Activated effector memory CD4-positive, alpha-beta T cell treated with Interleukin-2 at 50 U/mL for 16 hours (primary cell): ENCODE measurements at regions not wholly inside any gene's neighbourhood (a gene's known extent, or its start where the extent isn't known, plus 50 kb on each side); places are given as distances from the start of the nearest gene placed in this dataset.
"Not testable (repeated sequence)": the region's sequence is repeated elsewhere in the genome, so short reads cannot be mapped to it uniquely, and the experiment has no call there.

Source experiments
- DNase-seq: peaks from one replicate; pipeline ENCODE4 v3.0.0-alpha.2; 2020

GRCh38 chr4:49510238-49510637, 524.2 kb downstream of the CWH43 start:
- not testable (repeated sequence) for DNase-seq

GRCh38 chr4:49511353-49511752, 525.3 kb downstream of the CWH43 start:
- DNase-seq, result not testable (repeated sequence)

GRCh38 chr4:49511881-49512491, 525.9 kb downstream of the CWH43 start:
- not testable (repeated sequence) for DNase-seq

GRCh38 chr4:49512641-49513545, 526.8 kb downstream of the CWH43 start:
- not testable (repeated sequence) for DNase-seq

GRCh38 chr4:49513546-49514115, 527.6 kb downstream of the CWH43 start:
- DNase-seq, result not testable (repeated sequence)

- peak; percentile 12 for DNase-seq
These were observed 528.2 kb downstream of the CWH43 start for GRCh38 chr4:49514171-49514699.

- DNase-seq, result not testable (repeated sequence)
These were observed 528.8 kb downstream of the CWH43 start for GRCh38 chr4:49514841-49515240.

GRCh38 chr4:49515241-49515640, 529.2 kb downstream of the CWH43 start:
- not testable (repeated sequence) for DNase-seq

GRCh38 chr4:49516096-49516495, 530.0 kb downstream of the CWH43 start:
- DNase-seq, result not testable (repeated sequence)

GRCh38 chr4:49516796-49517195, 530.7 kb downstream of the CWH43 start:
- no peak for DNase-seq

GRCh38 chr4:49517485-49518205, 531.6 kb downstream of the CWH43 start:
- DNase-seq, result not testable (repeated sequence)

GRCh38 chr4:49519150-49520035, 533.3 kb downstream of the CWH43 start:
- DNase-seq, result not testable (repeated sequence)

- not testable (repeated sequence) for DNase-seq
These were observed 538.0 kb downstream of the CWH43 start for GRCh38 chr4:49523816-49524765.

- not testable (repeated sequence) for DNase-seq
These were observed 573.0 kb downstream of the CWH43 start for GRCh38 chr4:49558916-49559676.

GRCh38 chr4:49560131-49560816, 574.2 kb downstream of the CWH43 start:
- not testable (repeated sequence) for DNase-seq

GRCh38 chr4:49560883-49561282, 574.8 kb downstream of the CWH43 start:
- not testable (repeated sequence) for DNase-seq

- not testable (repeated sequence) for DNase-seq
These were observed 584.2 kb downstream of the CWH43 start for GRCh38 chr4:49570248-49570647.

- DNase-seq, result not testable (repeated sequence)
These were observed 587.7 kb downstream of the CWH43 start for GRCh38 chr4:49573666-49574215.

GRCh38 chr4:49575250-49575649, 589.2 kb downstream of the CWH43 start:
- DNase-seq, result not testable (repeated sequence)
